HEK293 (cell line): ENCODE measurements at regions not wholly inside any gene's neighbourhood (a gene's known extent, or its start where the extent isn't known, plus 50 kb on each side); places are given as distances from the start of the nearest gene placed in this dataset.

Experiments used
- CTCF ChIA-PET: fragments of 350-600 bp; formaldehyde crosslinking; extraction: SDS; loops from one replicate; lab custom pipeline; 2021; ENCODE audit warnings: antibody characterized with exemption; lab: Yijun Ruan, JAX
- POLR2A ChIA-PET: fragments of 300-600 bp; formaldehyde crosslinking; extraction: SDS; loops from one replicate; lab custom pipeline; 2020; ENCODE audit warnings: antibody characterized with exemption, inconsistent platforms; lab: Yijun Ruan, JAX
- H3K27ac ChIP-seq: fragments of 200-500 bp; sonication (Bioruptor generic); 2 replicates; pipeline ENCODE4 v1.5.1; 2014; ENCODE audit warnings: low read depth, low read length, control low read depth, inconsistent platforms; ENCODE audit errors: extremely low read depth
- H3K36me3 ChIP-seq, 2 experiments: fragments of 200-500 bp in 1 of 2; sonication (Bioruptor generic) in 1 of 2; 1 replicate in 1 of 2; 2 replicates in 1 of 2; pipeline ENCODE4 v1.5.1; 2014 to 2017; ENCODE audit warnings: inconsistent platforms in 2 of 2, low read length in 2 of 2; ENCODE audit not compliant: control insufficient read depth in 2 of 2, insufficient read depth in 1 of 2
- H3K4me1 ChIP-seq: fragments of 200-500 bp; sonication (Bioruptor generic); 2 replicates; pipeline ENCODE4 v1.5.1; 2014; ENCODE audit warnings: mild to moderate bottlenecking, low read length, inconsistent platforms; ENCODE audit not compliant: control insufficient read depth, insufficient read depth
- H3K4me3 ChIP-seq: 2 replicates; pipeline ENCODE4 v1.5.1; 2011; ENCODE audit warnings: low read depth, mild to moderate bottlenecking, control low read depth, low read length, moderate library complexity
- H3K9me3 ChIP-seq: fragments of 200-500 bp; sonication (Bioruptor generic); 2 replicates; pipeline ENCODE4 v1.5.1; 2014; ENCODE audit warnings: low read depth, low read length, inconsistent platforms; ENCODE audit not compliant: control insufficient read depth, insufficient read depth
- GFI1B ChIP-seq: fragments of 450-650 bp; formaldehyde crosslinking; IDR thresholded peaks from 2 replicates; pipeline ENCODE4 v1.5.1; 2016; ENCODE audit warnings: missing biosample characterization, missing genetic modification characterization
- KLF8 ChIP-seq: fragments of 450-650 bp; formaldehyde crosslinking; IDR thresholded peaks from 2 replicates; pipeline ENCODE4 v1.5.1; 2016; ENCODE audit warnings: missing biosample characterization, missing genetic modification characterization
- PBX3 ChIP-seq: sonication (generic); formaldehyde crosslinking; IDR thresholded peaks from 2 replicates; pipeline ENCODE4 v1.8.1; 2022; ENCODE audit warnings: mild to moderate bottlenecking, moderate library complexity, missing genetic modification reagents
- PRDM2 ChIP-seq: fragments of 450-650 bp; formaldehyde crosslinking; IDR thresholded peaks from 2 replicates; pipeline ENCODE4 v1.5.1; 2016; ENCODE audit warnings: missing biosample characterization, missing genetic modification characterization, borderline replicate concordance
- WT1 ChIP-seq: fragments of 450-650 bp; formaldehyde crosslinking; IDR thresholded peaks from 2 replicates; pipeline ENCODE4 v1.5.1; 2016; ENCODE audit warnings: missing biosample characterization, missing genetic modification characterization
- ZNF112 ChIP-seq: fragments of 450-650 bp; formaldehyde crosslinking; IDR thresholded peaks from 2 replicates; pipeline ENCODE4 v1.5.0; 2017; ENCODE audit warnings: missing biosample characterization, missing genetic modification characterization
- ZNF132 ChIP-seq: fragments of 450-650 bp; formaldehyde crosslinking; IDR thresholded peaks from 2 replicates; pipeline ENCODE4 v1.5.1; 2017; ENCODE audit warnings: missing biosample characterization, missing genetic modification characterization, borderline replicate concordance
- ZNF211 ChIP-seq: fragments of 450-650 bp; formaldehyde crosslinking; IDR thresholded peaks from 2 replicates; pipeline ENCODE4 v1.5.1; 2016; ENCODE audit warnings: low read depth, missing biosample characterization, missing genetic modification characterization
- ZNF324 ChIP-seq: fragments of 450-650 bp; formaldehyde crosslinking; IDR thresholded peaks from 2 replicates; pipeline ENCODE4 v1.5.1; 2016; ENCODE audit warnings: missing biosample characterization, missing genetic modification characterization
- ZNF341 ChIP-seq: fragments of 450-650 bp; formaldehyde crosslinking; IDR thresholded peaks from 2 replicates; pipeline ENCODE4; 2016; ENCODE audit warnings: low read depth, missing biosample characterization, missing genetic modification characterization
- ZNF391 ChIP-seq: fragments of 450-650 bp; formaldehyde crosslinking; IDR thresholded peaks from 2 replicates; pipeline ENCODE4 v1.5.1; 2016; ENCODE audit warnings: low read depth, missing biosample characterization, missing genetic modification characterization, borderline replicate concordance
- ZNF423 ChIP-seq: fragments of 450-650 bp; formaldehyde crosslinking; IDR thresholded peaks from 2 replicates; pipeline ENCODE4 v1.5.1; 2016; ENCODE audit warnings: missing biosample characterization, missing genetic modification characterization
- ZNF560 ChIP-seq: fragments of 450-650 bp; formaldehyde crosslinking; IDR thresholded peaks from 2 replicates; pipeline ENCODE4 v1.5.1; 2017; ENCODE audit warnings: missing biosample characterization, missing genetic modification characterization, borderline replicate concordance
- ZNF777 ChIP-seq: fragments of 450-650 bp; formaldehyde crosslinking; IDR thresholded peaks from 2 replicates; pipeline ENCODE4 v1.5.1; 2017; ENCODE audit warnings: missing biosample characterization, missing genetic modification characterization, borderline replicate concordance
- ZSCAN30 ChIP-seq: fragments of 450-650 bp; IDR thresholded peaks from 2 replicates; pipeline ENCODE4 v1.5.1; 2018; ENCODE audit warnings: missing biosample characterization, mild to moderate bottlenecking, missing genetic modification characterization, moderate library complexity
- TF ChIP-seq, protein P1 (sequence below): fragments of 450-650 bp; formaldehyde crosslinking; IDR thresholded peaks from 2 replicates; pipeline ENCODE4 v1.5.1; 2017; ENCODE audit warnings: missing biosample characterization, mild to moderate bottlenecking, missing genetic modification characterization, moderate library complexity
- TF ChIP-seq, protein P2 (sequence below): fragments of 450-650 bp; formaldehyde crosslinking; IDR thresholded peaks from 2 replicates; pipeline ENCODE4 v1.5.0; 2017; ENCODE audit warnings: missing biosample characterization, missing genetic modification characterization, borderline replicate concordance

- POLR2A ChIA-PET, result no interaction called here
- H3K27ac ChIP-seq, result no peak overlapping the region
- TF ChIP-seq WT1, result no peak
- no peak for TF ChIP-seq PRDM2 (tag by site-specific recombination)
- TF ChIP-seq, protein P1, sequence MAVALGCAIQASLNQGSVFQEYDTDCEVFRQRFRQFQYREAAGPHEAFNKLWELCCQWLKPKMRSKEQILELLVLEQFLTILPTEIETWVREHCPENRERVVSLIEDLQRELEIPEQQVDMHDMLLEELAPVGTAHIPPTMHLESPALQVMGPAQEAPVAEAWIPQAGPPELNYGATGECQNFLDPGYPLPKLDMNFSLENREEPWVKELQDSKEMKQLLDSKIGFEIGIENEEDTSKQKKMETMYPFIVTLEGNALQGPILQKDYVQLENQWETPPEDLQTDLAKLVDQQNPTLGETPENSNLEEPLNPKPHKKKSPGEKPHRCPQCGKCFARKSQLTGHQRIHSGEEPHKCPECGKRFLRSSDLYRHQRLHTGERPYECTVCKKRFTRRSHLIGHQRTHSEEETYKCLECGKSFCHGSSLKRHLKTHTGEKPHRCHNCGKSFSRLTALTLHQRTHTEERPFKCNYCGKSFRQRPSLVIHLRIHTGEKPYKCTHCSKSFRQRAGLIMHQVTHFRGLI (tag by site-specific recombination), result no peak
- TF ChIP-seq GFI1B (tag by site-specific recombination), result no peak
- TF ChIP-seq ZNF560 (tag by site-specific recombination), result no peak
- TF ChIP-seq ZNF324 (tag by site-specific recombination), result no peak
- TF ChIP-seq ZNF112 (tag by site-specific recombination), result no peak
- TF ChIP-seq KLF8, result no peak
- TF ChIP-seq ZNF423, result no peak
- TF ChIP-seq, protein P2, sequence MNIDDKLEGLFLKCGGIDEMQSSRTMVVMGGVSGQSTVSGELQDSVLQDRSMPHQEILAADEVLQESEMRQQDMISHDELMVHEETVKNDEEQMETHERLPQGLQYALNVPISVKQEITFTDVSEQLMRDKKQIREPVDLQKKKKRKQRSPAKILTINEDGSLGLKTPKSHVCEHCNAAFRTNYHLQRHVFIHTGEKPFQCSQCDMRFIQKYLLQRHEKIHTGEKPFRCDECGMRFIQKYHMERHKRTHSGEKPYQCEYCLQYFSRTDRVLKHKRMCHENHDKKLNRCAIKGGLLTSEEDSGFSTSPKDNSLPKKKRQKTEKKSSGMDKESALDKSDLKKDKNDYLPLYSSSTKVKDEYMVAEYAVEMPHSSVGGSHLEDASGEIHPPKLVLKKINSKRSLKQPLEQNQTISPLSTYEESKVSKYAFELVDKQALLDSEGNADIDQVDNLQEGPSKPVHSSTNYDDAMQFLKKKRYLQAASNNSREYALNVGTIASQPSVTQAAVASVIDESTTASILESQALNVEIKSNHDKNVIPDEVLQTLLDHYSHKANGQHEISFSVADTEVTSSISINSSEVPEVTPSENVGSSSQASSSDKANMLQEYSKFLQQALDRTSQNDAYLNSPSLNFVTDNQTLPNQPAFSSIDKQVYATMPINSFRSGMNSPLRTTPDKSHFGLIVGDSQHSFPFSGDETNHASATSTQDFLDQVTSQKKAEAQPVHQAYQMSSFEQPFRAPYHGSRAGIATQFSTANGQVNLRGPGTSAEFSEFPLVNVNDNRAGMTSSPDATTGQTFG, result no peak
- no peak for TF ChIP-seq ZNF341
- TF ChIP-seq ZNF211, result no peak
- TF ChIP-seq ZNF391 (tag by site-specific recombination), result no peak
- TF ChIP-seq PBX3 (CRISPR knock-in tag), result no peak
- TF ChIP-seq ZSCAN30 (tag by site-specific recombination), result no peak
- TF ChIP-seq ZNF777 (tag by site-specific recombination), result no peak
- TF ChIP-seq ZNF132 (tag by site-specific recombination), result no peak
- H3K4me1 ChIP-seq, result no peaks in the 10 kb centered on the region
- no peak overlapping the region for H3K4me3 ChIP-seq
- CTCF ChIA-PET, result no interaction called here
- no peaks in the 10 kb centered on the region for H3K9me3 ChIP-seq
- no peaks in the 10 kb centered on the region for H3K36me3 ChIP-seq
Observed at GRCh38 chr11:81819462-81819861, 914.2 kb downstream of the FAM181B start.
